ENCODE measurements at regions not wholly inside any gene's neighbourhood (a gene's known extent, or its start where the extent isn't known, plus 50 kb on each side); places are given as distances from the start of the nearest gene placed in this dataset.

- TF ChIP-seq ELF4 (IDR thresholded peaks at IDR 0.05) (no peak), ARNT (IDR thresholded peaks at IDR 0.05) (no peak), NFRKB (IDR thresholded peaks at IDR 0.05) (no peak), PKNOX1 (IDR thresholded peaks at IDR 0.05) (no peak), SP1 (IDR thresholded peaks at IDR 0.05) (no peak), SUZ12 (IDR thresholded peaks at IDR 0.05) (no peak), HDGF (IDR thresholded peaks at IDR 0.05; ENCODE audit: borderline replicate concordance) (no peak), TARDBP (IDR thresholded peaks at IDR 0.05) (no peak), FOXM1 (IDR thresholded peaks at IDR 0.05; ENCODE audit: borderline replicate concordance) (no peak), ZNF384 (IDR thresholded peaks at IDR 0.05) (no peak), FOXK2 (IDR thresholded peaks at IDR 0.05) (no peak), L3MBTL2 (conservative IDR thresholded peaks at IDR 0.05) (no peak), BHLHE40 (IDR thresholded peaks at IDR 0.05; ENCODE audit: borderline replicate concordance) (no peak), LEF1 (IDR thresholded peaks at IDR 0.05; ENCODE audit: borderline replicate concordance) (no peak)
Observed at GRCh38 chr2:138227195-138227594, 262.9 kb downstream of the HNMT start.
